HepG2 (cell line): ENCODE measurements at regions not wholly inside any gene's neighbourhood (a gene's known extent, or its start where the extent isn't known, plus 50 kb on each side); places are given as distances from the start of the nearest gene placed in this dataset.
A peak's percentile ranks its signal among the peaks of the same experiment; 100 is the strongest.

ENCODE experiments used
- ATAC-seq: fragments of 200-7000 bp; cut with Tn5 transposase; 3 replicates; pipeline ENCODE4 v1.9.1; 2020; ENCODE audit warnings: mild to moderate bottlenecking, moderate library complexity
- BruUV-seq: library from RNA; stranded (reverse); fragments of 400-500 nt; replicated peaks from 2 replicates; lab custom pipeline; 2021; lab: Mats Ljungman, UMichigan
- CTCF ChIA-PET: fragments of 300-600 bp; formaldehyde crosslinking; extraction: SDS; loops from one replicate; lab custom pipeline; 2021; ENCODE audit warnings: low total read pairs, inconsistent platforms, low intra/inter-chr PET ratio; lab: Yijun Ruan, JAX
- POLR2A ChIA-PET: fragments of 350-600 bp; sonication (Branson Sonifier 250); formaldehyde crosslinking; loops from one replicate; lab custom pipeline; 2020; ENCODE audit warnings: antibody characterized with exemption, inconsistent platforms; lab: Yijun Ruan, JAX
- DNase-seq: peaks from one replicate; pipeline ENCODE4 v3.0.0-alpha.2; 2015; ENCODE audit warnings: low spot score
- FAIRE-seq: peaks from 3 replicates; lab custom pipeline; 2011; peaks lifted over from hg19 to GRCh38; lab: Jason Lieb, UNC
- H2AFZ ChIP-seq: one replicate; pipeline ENCODE4 v1.6.1; 2011; ENCODE audit warnings: low read length, inconsistent platforms
- H3K27ac ChIP-seq: fragments of 300-600 bp; 3 replicates; pipeline ENCODE4 v1.8.0; 2011; ENCODE audit warnings: mixed run types, mild to moderate bottlenecking, mixed read lengths, low read length, inconsistent platforms; ENCODE audit not compliant: insufficient read depth; ENCODE audit errors: extremely low read length
- H3K27me3 ChIP-seq, 2 experiments: fragments of 200-600 bp in 1 of 2; 2 replicates in 1 of 2; 3 replicates in 1 of 2; pipeline versions ENCODE4 v1.6.0 to v1.8.0; 2011; ENCODE audit warnings: low read length in 2 of 2, mild to moderate bottlenecking in 2 of 2, moderate library complexity in 2 of 2, inconsistent platforms in 1 of 2; ENCODE audit not compliant: insufficient read depth in 2 of 2, control insufficient read depth in 1 of 2
- H3K36me3 ChIP-seq, 2 experiments: fragments of 200-600 bp in 1 of 2; replicated peaks in 1 of 2; 2 replicates in 1 of 2; 3 replicates in 1 of 2; pipeline versions ENCODE4 v1.5.1 to v1.8.0; 2011; ENCODE audit warnings: low read length in 2 of 2, inconsistent platforms in 1 of 2; ENCODE audit not compliant: insufficient read depth in 2 of 2, control insufficient read depth in 1 of 2
- H3K4me1 ChIP-seq: 2 replicates; pipeline ENCODE4 v1.5.1; 2012; ENCODE audit warnings: low read length, inconsistent platforms; ENCODE audit not compliant: insufficient read depth
- H3K4me2 ChIP-seq: 2 replicates; pipeline ENCODE4 v1.6.0; 2011; ENCODE audit warnings: low read depth, low read length, inconsistent platforms
- H3K4me3 ChIP-seq, 3 experiments: fragments of 200-600 bp in 1 of 3; sonication (generic), shearing (Covaris generic) in 1 of 3; replicated peaks in 1 of 3; 2 replicates each; pipeline ENCODE4 v1.5.1; 2011 to 2016; ENCODE audit warnings: low read length in 3 of 3, inconsistent platforms in 2 of 3, low read depth in 2 of 3, mild to moderate bottlenecking in 2 of 3, control low read depth in 1 of 3, mixed read lengths in 1 of 3; ENCODE audit not compliant: insufficient read depth in 1 of 3
- H3K79me2 ChIP-seq: one replicate; pipeline ENCODE4 v1.6.1; 2011; ENCODE audit warnings: low read length, inconsistent platforms; ENCODE audit not compliant: insufficient read depth
- H3K9ac ChIP-seq: 2 replicates; pipeline ENCODE4 v1.6.0; 2011; ENCODE audit warnings: mild to moderate bottlenecking, low read depth, low read length, inconsistent platforms; ENCODE audit not compliant: insufficient read depth
- H3K9me3 ChIP-seq: 2 replicates; pipeline ENCODE4 v1.5.1; 2012; ENCODE audit warnings: mild to moderate bottlenecking, low read length
- H4K20me1 ChIP-seq: 2 replicates; pipeline ENCODE4 v1.6.0; 2011; ENCODE audit warnings: inconsistent platforms, mild to moderate bottlenecking, low read length, moderate library complexity; ENCODE audit not compliant: insufficient read depth
- AKAP8 ChIP-seq: sonication (generic); formaldehyde crosslinking; IDR thresholded peaks from 2 replicates; pipeline ENCODE4 v1.5.1; 2020; ENCODE audit warnings: mild to moderate bottlenecking, missing genetic modification reagents
- ARNTL ChIP-seq: sonication (generic); formaldehyde crosslinking; IDR thresholded peaks from 2 replicates; pipeline ENCODE4 v1.4.0; 2020; ENCODE audit warnings: mild to moderate bottlenecking, missing genetic modification reagents
- FUBP1 ChIP-seq: sonication (generic); formaldehyde crosslinking; IDR thresholded peaks from 2 replicates; pipeline ENCODE4 v1.5.1; 2020; ENCODE audit warnings: missing genetic modification reagents, mild to moderate bottlenecking, borderline replicate concordance
- MAFK ChIP-seq, 2 experiments: IDR thresholded peaks in 1 of 2; conservative IDR thresholded peaks in 1 of 2; 2 replicates each; pipeline ENCODE4 v1.6.1; 2011; ENCODE audit warnings: improper control_type of control experiment in 2 of 2, low read length in 2 of 2
- RBAK ChIP-seq: sonication (generic); formaldehyde crosslinking; IDR thresholded peaks from 2 replicates; pipeline ENCODE4 v1.5.1; 2020; ENCODE audit warnings: mild to moderate bottlenecking, missing genetic modification reagents
- RFXANK ChIP-seq: IDR thresholded peaks from 2 replicates; pipeline ENCODE4 v1.6.1; 2016
- TRAFD1 ChIP-seq: sonication (generic); formaldehyde crosslinking; IDR thresholded peaks from 2 replicates; pipeline ENCODE4 v1.5.1; 2020; ENCODE audit warnings: missing genetic modification reagents, mild to moderate bottlenecking, borderline replicate concordance
- ZNF34 ChIP-seq: sonication (generic); formaldehyde crosslinking; IDR thresholded peaks from 2 replicates; pipeline ENCODE4 v1.4.0; 2020; ENCODE audit warnings: mild to moderate bottlenecking, missing genetic modification reagents, borderline replicate concordance
- WGBS: methylation state at CpG from one replicate; pipeline ENCODE4 v1.1.6; 2017; ENCODE audit warnings: low lambda C conversion rate; 5-methylcytosine and 5-hydroxymethylcytosine counted together
- in situ Hi-C: cut with HindIII; loops from 2 replicates; pipeline ENCODE4 v1.10.0; 2017; ENCODE audit warnings: low pct_unique_long_range_greater_than_20kb; ENCODE audit not compliant: extremely low pct_ligation_motif_present
- intact Hi-C: fragments of 100-400 bp; cut with micrococcal nuclease; formaldehyde crosslinking; loops from one replicate; pipeline ENCODE4 v1.10.0; 2022; ENCODE audit not compliant: unreplicated experiment

- Histone ChIP-seq H3K4me2 (no peak overlapping the region), H3K79me2 (no peaks in the 10 kb centered on the region), H3K4me1 (no peaks in the 10 kb centered on the region), H3K9me3 (no peaks in the 10 kb centered on the region), H3K4me3 (no peak overlapping the region), H3K9ac (no peak overlapping the region), H3K36me3 (no peaks in the 10 kb centered on the region), H4K20me1 (no peaks in the 10 kb centered on the region; the same call in 1 of the 2 replicates), H2AFZ (no peak overlapping the region), H3K27ac (no peak overlapping the region), H3K27me3 (peaks cover 0 to 25% of the 10 kb centered on the region in 2 experiments; a peak in 3 of 5 replicates)
- DNase-seq: no peak
- WGBS: 14% methylated on average over 4 of the region's 4 CpGs
- TF ChIP-seq RFXANK (no peak), TRAFD1 (no peak), ZNF34 (no peak), ARNTL (CRISPR knock-in tag) (no peak), FUBP1 (no peak), RBAK (CRISPR knock-in tag) (no peak), MAFK (conservative IDR thresholded peaks at IDR 0.05 in 1 of 2, IDR thresholded peaks at IDR 0.05 in 1 of 2; ENCODE audit: low read length in 2 of 2) (peak; percentile 42 to 61; a peak in 3 of 4 replicates), AKAP8 (CRISPR knock-in tag) (no peak)
- BruUV-seq: no TSS peak
- ATAC-seq: no peak
- FAIRE-seq: no peak
- in situ Hi-C loops: no loop called here
- ChIA-PET POLR2A (no interaction called here), CTCF (no interaction called here)
- intact Hi-C loops: no loop called here
Measured at GRCh38 chr10:21052709-21053104, 155.6 kb upstream of the NEBL start.
